ENCODE measurements at regions not wholly inside any gene's neighbourhood (a gene's known extent, or its start where the extent isn't known, plus 50 kb on each side); places are given as distances from the start of the nearest gene placed in this dataset.

- TF ChIP-seq RAD21 (conservative IDR thresholded peaks at IDR 0.05) (no peak), CTCF (IDR thresholded peaks at IDR 0.05; ENCODE audit: poor library complexity, severe bottlenecking) (no peak), SMC3 (conservative IDR thresholded peaks at IDR 0.05; ENCODE audit: poor library complexity) (no peak), TAF1 (IDR thresholded peaks at IDR 0.05; ENCODE audit: low read depth) (no peak), REST (IDR thresholded peaks at IDR 0.05; ENCODE audit: borderline replicate concordance) (no peak), POLR2AphosphoS5 (IDR thresholded peaks at IDR 0.05) (no peak), EZH2 (IDR thresholded peaks at IDR 0.05; ENCODE audit: borderline replicate concordance, insufficient read depth, low read length, poor library complexity, severe bottlenecking) (no peak)
Measured at GRCh38 chr3:25145176-25145575, 282.9 kb upstream of the RARB start.
